ELF-1 (cell line): ENCODE measurements at regions not wholly inside any gene's neighbourhood (a gene's known extent, or its start where the extent isn't known, plus 50 kb on each side); places are given as distances from the start of the nearest gene placed in this dataset.

ENCODE experiments used
- DNase-seq: peaks from one replicate; pipeline ENCODE4 v3.0.0-alpha.2; 2016; ENCODE audit warnings: low read depth, low spot score

DNA sequence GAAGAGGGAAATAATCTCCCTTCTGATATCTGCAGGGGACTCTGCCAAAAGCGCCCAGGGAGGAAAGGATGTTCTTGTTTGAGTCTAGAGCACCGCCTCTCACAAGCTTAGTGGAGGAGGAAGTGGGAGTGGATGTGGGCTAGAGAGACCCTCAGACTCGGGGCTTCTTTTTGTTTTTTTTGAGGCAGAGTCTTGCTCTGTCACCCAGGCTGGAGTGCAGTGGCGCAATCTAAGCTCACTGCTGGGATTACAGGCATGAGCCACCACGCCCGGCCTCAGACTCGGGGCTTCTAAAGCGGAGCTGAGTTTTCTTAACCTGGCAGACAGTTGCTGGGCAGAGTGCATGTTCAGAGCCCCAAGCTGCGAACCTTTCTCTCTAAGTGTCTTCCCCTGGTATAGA, 310.8 kb downstream of the BMP7 start:
- no peak for DNase-seq

DNA sequence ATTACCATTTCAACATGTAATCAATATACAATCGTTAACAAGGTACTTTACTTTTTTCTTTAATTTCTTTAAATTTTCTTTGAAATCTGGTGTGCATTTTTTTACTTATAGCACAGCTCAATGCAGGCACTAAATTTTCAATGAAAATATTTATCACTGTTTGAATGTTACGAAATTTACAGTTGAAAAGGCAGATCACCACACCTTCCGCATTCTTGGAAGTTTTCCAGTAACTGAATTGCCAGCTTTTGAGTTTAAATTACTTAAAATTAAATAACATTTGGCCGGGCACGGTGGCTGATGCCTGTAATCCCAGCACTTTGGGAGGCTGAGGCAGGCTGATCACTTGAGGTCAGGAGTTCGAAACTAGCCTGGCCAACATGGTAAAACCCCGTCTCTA, 309.9 kb downstream of the BMP7 start:
- DNase-seq, result no peak

DNA sequence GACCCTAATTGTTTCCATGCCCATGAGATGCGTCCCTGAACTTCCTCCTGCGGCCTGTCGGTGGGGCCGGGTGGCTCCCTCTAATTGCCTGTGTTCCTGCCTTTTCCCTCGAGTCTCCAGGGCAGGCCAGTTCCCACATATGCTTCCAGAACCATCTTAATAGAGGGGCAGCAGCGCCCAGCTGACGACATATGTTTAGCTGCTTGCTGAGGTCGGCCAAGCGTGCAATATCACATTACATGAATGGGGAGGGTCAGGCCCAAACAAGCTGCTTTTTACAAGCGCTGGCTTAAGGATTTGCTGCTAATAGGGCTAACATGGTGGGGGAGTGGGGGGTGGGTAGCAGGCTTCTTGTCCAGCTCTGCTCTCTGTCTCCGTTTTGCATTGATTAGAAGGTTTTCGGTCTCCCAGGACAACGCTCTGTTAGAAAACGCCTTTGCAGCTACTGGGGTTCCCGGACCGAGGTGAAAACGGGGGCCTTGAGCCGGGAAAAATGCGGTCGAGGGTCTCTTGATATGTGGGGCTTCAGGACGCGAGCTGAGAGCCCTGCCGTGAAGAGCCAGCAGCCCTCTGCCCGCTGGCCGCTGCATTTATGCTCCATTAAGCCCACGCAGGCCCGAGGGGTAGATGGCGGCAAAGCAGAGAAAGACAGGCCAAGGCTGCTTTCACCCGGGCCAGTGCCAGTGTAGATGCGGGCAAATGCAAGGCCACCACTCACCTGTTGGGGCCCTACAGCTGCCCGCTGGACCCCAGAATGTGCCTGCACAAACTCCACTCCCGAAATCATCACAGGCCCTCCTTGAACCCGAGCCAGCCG, 308.5 kb downstream of the BMP7 start:
- peak; percentile 46 for DNase-seq

DNA sequence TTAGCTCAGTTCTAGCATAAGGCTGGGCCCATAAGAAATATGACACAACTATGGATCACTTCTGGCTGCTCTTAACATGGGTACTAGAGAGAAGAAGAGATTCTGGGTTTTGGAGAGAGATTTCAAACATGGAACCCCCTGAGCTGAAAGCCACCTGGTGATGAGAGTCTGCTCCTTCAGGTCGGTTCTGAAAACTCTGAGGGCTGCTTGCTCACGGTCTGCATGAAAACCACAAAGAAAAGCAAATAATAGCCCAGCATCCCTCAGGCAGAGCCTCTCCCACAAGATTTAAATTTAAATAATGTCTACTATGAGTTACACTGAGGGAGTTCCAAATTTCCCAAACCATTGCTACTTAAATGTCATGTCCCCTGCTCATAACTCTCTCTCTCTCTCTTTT, 301.5 kb downstream of the BMP7 start:
- no peak for DNase-seq

DNA sequence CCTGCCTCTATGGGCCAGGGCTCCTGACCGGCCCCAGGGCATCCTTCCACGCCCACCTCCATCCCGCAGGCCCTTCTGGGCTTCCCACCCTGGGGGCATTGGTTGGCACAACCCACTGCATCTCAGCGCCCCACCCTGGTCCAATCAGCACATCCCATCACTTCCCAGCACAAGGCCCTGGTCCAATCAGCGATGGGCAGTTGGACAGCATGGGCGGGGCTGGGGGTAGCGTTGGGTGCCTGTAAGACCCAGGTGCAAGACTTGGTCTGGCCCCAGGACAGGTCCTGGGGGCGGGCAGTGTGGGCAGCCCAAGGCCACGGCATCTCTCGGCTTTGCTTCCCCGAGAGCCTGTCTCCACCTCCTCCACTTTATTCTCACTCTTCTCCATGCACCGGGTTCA, 298.5 kb downstream of the BMP7 start:
- DNase-seq, result no peak

DNA sequence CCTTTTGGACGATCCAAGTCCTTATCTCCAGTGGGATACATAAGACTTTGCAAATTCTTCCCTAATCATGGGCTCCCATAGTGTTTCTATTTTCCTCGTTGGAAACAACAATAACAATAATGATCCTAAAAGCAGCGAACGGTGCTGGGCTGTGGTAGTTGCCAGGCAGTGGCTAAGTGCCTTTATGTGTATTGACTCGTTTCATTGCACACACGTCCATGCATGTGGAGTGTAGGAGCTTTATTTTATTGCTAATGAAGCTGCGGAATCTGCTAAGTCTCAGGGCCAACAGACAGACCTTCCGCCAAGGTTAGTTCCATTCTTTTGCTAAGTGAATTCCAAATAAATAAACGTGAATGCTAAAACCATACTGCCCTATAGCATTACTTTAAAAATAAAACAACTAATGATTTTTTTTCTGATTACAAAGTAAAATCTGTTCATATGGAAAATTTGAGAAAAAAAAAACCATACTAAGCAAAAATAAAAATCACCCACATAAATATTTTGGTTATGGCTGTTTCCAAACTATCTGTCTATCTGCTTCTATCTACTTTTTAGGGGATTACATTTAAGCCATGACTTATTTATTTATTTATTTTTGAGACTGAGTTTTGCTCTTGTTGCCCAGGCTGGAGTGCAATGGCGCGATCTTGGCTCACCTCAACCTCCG, 297.9 kb downstream of the BMP7 start:
- no peak for DNase-seq

DNA sequence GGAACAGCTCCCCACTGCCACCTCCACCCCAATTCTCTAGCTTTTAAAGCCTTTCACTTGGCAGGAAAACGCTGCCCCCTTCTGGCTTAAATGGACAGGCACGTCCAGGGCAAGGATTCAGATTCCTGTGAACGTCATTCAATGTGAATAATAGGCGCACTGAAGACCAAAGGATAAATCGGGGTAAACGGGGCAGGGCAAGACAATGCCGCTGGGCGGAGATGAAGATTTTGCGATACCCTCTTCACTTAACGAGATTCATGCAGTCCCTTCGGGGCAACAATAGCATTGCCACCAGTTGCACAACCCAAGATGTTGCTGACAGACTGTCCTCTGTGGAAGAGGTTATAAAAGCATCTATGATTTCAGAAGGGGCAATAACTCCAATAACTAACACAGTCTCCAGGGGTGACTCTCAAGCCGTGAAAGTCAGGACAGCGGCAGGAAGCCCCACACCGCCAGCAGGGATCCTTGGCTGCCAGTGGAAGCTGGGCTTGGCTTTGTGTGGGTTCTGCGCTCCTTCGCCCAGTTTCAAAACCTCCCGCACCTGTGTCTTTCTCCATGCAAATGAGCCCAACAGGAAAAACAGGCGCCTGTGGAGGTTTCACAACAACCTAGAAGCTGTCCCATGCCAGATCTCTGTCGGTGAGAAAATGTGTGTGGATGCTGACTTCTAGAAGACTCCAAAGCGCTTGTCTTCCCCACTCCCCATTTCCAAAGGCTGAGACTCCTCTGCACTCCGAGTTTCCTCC, 291.8 kb downstream of the BMP7 start:
- DNase-seq, result peak; percentile 78

DNA sequence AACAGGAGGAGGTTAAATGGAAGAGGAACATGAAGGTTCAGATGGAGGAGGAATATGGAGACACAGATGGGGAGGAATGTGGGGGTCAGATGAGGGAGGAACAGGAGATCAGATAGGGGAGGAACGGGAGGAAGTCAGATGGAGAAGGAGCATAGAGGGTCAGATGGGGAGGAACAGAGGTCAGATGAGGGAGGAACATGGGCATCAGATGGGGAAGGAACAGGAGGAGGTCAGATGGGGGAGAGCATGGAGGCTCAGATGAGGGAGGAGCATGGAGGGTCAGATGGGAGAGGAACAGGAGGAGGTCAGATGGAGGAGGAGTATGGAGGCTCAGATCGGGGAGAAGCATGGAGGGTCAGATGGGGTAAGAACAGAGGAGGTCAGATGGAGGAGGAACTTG, 290.6 kb downstream of the BMP7 start:
- no peak for DNase-seq

DNA sequence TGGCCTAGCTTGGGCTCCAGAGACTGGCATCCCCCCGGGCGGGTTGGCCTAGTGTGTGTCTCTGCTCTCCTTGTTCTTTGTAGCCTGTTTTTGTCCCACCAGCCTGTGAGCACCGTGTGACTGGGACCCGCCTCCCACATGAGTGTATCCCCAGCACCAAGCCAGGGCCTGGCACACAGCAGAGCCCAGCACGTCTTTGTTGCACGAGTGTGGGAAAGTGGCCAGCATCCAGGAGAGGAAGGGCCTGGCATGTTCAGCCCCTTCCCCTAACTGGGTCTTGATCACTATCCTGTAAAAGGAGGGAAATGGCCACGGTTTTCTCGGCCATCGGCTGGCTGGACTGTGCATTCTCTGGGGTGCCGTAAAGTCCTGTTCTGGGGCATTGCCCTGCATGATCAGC, 290.1 kb downstream of the BMP7 start:
- DNase-seq, result no peak

DNA sequence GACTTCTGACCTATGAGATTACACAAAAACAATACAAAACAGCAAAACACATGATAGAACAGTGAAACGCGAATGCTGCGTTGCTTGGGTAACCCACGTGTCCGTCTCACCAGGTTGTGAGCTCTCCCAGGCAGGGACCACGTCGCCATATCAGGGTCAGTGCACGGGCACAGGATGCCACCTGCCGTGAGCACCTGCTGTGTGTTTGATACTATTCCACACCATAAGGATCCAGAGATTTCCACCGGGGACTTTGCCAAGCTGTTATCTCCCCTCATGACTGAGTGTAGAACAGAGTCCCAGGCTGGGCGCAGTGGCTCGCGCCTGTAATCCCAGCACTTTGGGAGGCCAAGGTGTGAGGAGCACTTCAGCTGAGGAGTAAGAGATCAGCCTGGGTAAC, 288.0 kb downstream of the BMP7 start:
- DNase-seq, result no peak

DNA sequence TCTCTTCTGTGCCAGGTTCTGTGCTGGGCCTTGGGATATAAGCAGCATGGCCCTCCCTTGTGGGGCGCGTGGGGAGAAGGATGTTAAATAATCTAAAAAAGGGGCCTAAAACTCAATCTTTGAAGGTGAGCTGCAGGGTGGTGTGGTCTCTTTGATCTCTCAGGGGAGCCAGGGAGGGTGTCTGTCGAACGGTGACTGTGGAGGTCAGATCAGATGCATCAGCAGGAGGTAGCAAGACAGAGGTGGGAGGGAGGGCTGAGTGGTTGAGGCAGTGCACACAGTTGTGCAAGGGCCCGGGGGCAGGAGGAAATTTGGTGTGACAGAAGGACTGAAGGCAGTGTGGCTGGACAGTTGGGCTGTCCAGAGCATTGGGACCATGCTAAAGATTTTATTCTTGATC, 287.3 kb downstream of the BMP7 start:
- no peak for DNase-seq

DNA sequence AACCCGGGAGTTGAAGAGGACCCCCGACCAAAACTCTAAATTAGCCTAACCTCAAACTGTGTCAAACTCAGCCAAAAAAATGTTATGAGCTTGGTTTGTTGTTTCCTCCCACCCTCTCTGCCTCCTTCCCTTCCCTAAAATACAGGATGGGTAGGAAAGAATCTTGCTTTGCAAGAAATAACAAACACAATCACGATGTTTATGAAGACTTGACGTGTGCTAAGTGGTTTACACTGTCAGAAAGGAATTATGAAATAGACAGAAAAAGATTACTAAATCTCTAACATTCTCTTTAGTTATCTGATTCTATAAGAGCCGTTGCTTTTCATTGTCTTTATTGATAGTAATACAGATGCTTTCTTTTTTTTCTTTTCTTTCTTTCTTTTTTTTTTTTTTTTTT, 285.1 kb downstream of the BMP7 start:
- no peak for DNase-seq

DNA sequence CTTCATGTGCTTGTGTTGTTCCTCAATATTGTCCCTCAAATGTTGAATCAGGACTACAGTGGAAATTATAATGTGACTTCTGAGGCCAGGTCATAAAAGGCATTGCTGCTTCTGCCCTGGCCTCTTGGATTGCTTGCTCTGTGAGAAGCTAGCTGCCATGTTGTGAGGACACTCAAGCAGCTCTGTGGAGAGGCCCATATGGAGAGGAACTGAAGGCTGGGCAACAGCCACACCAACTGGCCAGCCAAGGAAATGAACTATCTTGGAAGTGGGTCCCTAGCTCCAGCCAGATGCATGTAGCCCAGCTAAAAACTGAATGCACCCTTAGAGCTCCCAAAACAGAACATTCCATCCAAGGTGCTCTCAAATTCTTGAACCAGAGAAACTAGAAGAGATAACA, 282.6 kb downstream of the BMP7 start:
- no peak for DNase-seq

DNA sequence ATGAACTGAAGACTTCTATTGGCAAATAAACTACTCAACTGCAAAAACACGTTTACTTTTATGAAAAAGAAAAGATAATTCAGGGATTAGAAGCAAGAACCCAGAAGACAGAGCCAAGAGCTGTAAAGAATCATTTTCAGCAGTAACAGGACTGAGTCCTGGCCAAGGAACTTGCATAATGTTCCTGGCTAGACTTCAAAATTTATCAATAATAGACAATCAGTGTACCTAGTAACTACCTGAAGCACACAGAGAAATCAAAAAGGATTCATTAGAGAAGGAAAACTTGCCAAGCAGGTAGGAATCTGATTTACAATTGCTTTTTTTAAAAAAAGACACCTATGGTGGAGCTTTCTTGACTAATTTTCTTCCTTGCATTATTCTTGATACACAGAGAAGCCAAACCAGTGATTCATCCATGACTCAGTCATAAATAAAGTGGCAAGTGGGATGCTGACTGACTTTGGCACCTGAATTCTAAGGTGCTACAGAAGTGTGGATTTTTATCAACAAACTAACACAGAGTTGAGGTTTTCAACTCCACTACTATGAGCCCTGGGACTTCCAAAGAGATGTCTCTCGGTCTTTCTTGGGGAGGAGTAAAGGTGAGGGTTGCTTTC, 281.3 kb downstream of the BMP7 start:
- DNase-seq, result no peak

DNA sequence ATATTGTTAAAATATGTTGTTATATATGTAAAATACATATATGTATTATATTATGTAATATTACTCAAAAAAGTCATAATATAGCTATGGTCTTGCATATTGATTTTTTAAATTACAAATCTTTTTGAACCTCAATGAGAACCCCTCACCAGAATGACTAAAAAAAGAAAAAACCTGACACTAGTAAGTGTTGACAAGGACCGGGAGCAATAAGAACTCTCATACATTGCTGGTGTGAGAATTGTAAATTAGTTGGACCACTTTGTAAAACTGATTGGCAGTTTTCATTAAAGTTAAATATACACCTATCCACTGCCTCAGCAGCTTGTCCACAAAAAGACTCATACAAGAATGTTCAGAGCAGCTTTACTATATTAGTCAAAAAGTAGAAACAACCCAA, 280.0 kb downstream of the BMP7 start:
- no peak for DNase-seq

DNA sequence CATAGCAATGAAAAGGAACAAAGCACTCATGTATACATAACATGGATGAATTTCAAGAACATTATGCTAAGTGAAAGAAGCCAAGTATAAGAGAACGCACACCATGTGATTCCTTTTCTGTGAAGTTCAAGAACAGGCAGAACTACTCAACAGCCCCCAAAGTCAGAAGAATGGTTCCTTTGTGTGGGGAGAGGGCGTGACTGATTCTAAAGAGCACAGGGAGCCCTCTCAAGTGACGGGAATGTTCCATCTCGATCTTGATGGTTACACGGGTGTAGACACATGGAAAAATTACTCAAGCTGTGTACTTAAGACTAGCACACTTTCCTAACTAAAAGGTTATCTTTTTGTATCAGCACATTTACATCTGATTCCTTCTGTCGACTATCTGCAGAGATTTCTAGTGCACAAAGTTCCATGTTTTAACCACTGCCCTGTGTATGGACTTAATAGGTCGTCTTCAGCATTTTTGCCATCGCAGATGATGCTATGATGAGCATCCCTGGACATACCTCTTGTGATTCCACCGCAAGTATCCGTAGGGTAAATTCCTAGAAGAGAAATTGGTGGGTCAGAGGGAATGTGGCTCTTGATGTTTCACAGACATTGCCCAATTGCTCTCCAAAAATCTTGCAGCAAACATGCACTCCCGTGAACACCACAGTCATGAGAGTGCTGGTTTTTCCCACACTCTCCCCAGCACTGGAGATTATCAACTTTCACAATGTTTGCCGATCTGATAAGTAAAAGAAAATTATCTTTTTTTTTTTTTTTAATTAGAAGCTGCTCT, 279.3 kb downstream of the BMP7 start:
- no peak for DNase-seq

DNA sequence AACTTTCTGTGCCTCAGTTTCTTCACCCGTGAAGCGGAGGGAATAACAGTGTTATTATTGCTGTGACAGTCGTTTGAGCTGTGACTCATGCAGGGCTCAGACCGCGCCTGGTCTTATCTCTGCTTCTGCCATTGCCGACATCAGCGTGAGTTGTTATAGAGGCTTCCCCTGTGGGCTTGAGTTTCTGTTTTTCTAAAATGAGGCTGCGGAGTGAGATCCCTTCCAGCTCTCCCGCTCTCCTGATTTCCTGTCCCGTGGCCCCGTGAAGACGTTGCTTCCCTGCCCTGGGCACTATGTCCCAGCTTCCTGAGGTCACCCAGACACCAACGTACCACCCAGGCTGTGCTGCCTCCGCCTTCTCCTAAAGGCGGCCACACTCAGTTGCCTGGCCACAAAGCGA, 278.5 kb downstream of the BMP7 start:
- peak; percentile 55 for DNase-seq

DNA sequence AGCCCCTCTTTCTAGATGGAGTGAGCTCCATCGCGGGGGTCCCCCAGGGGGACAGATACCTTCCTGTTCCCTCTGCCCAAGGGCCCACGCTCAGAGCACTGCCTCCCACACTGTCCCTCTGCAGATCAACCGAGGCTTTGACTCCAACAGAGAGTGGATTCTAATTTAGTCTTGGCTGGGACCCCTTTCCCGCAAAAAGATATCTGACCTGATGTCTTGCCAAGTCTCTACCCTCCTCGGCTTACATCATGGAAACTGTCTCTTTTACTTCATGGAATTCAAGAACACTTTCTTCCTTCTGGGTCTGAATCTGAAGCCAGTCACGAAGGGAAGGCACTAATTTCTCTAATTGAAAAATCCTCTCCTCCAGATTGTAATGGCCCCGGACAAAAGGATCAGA, 278.0 kb downstream of the BMP7 start:
- DNase-seq, result no peak

DNA sequence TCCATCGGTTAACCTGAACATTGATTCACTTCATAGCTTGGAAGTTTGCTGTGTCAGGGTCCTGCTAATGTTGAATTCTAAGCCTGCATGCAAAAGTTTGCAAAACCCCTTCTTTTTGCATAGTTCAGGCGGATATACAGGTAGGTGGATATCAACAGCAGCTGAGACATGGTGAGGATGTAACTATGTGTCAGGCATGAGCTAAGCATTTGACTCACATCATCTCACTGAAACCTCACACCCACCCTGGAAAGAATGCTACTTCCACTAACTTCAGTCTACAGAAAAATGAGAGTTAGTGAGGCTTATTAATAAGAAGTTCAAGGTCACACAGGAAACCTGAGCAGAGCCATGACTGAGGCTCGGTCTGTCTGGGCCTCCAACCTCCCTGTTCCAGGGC, 276.9 kb downstream of the BMP7 start:
- DNase-seq, result no peak

DNA sequence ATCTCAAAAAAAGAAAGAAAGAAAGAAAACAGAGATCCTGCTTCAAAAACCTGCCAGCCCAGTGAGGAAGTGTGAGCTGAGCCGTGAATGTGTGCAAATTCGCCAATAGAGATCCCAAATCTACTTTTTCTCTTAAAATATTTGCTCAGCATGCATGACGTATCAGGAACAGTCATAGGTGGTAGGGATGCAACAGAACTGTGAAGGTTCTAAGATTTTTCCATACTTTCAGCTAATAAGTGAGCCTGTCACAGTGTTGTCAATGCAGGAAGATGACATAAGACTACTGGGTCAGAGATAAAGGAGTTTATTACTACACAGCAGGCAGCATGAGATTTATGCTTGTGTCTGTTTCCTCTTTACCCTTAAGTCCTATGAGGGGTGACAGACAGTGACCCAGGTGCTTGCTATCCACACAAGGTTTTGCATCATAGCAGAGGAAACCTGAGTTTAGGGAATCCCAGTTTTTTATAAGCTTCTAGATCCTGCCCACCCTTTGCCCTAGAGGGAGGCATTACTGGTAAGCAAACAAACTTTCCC, 273.4 kb downstream of the BMP7 start:
- no peak for DNase-seq

DNA sequence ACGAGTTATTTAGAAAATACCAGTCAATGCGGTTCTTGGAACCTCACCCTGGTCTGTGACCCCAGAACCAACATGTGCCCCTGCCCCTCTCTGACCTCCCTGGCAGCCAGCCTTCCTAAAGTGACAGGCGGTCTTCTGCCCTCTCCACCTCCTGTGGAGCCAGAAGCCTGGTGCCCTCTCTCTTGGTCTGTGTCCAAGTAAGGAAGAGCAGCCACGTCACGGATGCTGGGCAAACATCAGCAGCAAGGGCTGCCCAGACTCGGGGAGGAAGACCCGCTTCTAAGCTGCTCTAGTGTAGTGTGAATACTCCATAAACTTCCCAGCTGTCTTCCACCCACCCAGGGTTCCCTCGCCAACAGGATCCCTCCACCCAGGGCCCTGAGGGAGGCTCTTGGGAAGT, 272.4 kb downstream of the BMP7 start:
- DNase-seq, result no peak
